ENCODE measurements at regions not wholly inside any gene's neighbourhood (a gene's known extent, or its start where the extent isn't known, plus 50 kb on each side); places are given as distances from the start of the nearest gene placed in this dataset.

DNA sequence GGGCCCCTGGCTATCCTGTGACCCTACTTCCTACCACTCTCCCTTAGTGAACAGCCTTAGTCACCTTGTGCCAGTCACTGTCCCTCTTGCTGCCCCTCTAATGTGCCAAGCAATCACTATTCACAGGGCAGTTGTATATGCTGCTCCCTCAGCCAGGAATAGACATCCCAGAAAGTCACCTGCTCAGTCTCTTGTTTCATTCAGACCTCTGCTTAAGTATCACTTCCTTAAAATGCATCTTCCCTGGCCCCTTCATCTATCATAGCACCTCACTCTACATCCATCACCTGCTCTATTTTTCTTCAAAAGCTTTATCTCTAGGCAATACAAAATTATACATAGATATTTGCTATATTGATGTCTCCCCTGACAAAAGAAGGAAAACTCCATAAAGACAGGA, 328.4 kb upstream of the NFE2L3 start:
- TF ChIP-seq, protein P1, sequence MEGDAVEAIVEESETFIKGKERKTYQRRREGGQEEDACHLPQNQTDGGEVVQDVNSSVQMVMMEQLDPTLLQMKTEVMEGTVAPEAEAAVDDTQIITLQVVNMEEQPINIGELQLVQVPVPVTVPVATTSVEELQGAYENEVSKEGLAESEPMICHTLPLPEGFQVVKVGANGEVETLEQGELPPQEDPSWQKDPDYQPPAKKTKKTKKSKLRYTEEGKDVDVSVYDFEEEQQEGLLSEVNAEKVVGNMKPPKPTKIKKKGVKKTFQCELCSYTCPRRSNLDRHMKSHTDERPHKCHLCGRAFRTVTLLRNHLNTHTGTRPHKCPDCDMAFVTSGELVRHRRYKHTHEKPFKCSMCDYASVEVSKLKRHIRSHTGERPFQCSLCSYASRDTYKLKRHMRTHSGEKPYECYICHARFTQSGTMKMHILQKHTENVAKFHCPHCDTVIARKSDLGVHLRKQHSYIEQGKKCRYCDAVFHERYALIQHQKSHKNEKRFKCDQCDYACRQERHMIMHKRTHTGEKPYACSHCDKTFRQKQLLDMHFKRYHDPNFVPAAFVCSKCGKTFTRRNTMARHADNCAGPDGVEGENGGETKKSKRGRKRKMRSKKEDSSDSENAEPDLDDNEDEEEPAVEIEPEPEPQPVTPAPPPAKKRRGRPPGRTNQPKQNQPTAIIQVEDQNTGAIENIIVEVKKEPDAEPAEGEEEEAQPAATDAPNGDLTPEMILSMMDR (conservative IDR thresholded peaks at IDR 0.05; ENCODE audit: low read depth, low read length): no peak
- no peak for TF ChIP-seq EZH2 (IDR thresholded peaks at IDR 0.05; ENCODE audit: low read length, unreplicated experiment)

All from PC-3 (cell line).